Endothelial cell of umbilical vein (primary cell): ENCODE measurements at regions not wholly inside any gene's neighbourhood (a gene's known extent, or its start where the extent isn't known, plus 50 kb on each side); places are given as distances from the start of the nearest gene placed in this dataset.

Experiments used
- POLR2A ChIP-seq: IDR thresholded peaks from 2 replicates; pipeline ENCODE4 v1.6.1; 2012; ENCODE audit warnings: low read depth, mild to moderate bottlenecking, control low read depth, low read length
- TF ChIP-seq, protein P1 (sequence below), 2 donors: IDR thresholded peaks; 1 replicate in 1 of 2; 2 replicates in 1 of 2; pipeline ENCODE4 v1.5.1; 2011; ENCODE audit warnings: low read length in 2 of 2, mild to moderate bottlenecking in 2 of 2, moderate library complexity in 2 of 2, control low read depth in 1 of 2, inconsistent platforms in 1 of 2, low read depth in 1 of 2; ENCODE audit not compliant: insufficient read depth in 1 of 2; ENCODE audit errors: extremely low read depth in 1 of 2

DNA sequence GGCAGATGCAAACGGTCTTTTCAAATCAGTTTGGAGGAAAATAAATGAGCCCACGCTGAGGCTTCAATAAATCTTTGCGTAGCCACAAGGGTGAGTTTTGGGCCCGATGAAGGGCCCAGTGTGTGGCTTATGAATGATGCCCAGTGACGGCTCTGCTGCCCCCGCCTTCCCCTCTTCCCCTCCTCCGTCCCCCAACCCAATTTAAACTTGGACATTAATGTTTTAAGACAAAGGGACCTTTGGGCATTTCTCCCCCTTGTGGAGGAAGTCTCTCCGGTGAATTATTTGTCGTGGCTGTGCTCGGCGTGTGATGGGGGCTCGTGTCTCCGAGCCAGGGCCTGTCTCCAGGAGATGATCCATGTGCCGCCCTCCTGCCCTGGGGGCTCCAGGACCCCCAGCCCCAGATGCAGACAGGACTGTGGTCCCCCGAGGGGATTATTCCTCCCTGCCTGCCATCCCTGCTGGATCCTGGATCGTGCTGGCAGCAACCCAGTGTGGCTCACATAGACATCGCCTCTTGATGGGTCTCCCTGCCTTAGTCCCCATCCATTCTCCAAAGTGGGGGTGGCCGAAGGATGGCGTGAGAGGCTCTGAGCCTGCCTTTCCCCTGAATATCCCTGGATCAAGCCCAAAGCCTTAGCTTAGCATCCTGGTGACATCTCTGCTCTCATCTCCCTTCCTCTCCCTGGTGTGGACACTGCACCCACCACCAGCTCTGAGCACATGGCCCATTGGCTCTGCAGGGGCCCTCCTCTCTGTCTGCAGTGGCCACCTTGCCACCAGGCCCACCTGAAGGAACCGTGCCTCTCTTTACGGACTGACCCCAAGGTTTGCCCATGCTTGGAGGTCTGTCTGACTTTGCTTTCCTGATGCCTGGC, 56.4 kb downstream of the SMIM38 start:
- TF ChIP-seq, protein P1, sequence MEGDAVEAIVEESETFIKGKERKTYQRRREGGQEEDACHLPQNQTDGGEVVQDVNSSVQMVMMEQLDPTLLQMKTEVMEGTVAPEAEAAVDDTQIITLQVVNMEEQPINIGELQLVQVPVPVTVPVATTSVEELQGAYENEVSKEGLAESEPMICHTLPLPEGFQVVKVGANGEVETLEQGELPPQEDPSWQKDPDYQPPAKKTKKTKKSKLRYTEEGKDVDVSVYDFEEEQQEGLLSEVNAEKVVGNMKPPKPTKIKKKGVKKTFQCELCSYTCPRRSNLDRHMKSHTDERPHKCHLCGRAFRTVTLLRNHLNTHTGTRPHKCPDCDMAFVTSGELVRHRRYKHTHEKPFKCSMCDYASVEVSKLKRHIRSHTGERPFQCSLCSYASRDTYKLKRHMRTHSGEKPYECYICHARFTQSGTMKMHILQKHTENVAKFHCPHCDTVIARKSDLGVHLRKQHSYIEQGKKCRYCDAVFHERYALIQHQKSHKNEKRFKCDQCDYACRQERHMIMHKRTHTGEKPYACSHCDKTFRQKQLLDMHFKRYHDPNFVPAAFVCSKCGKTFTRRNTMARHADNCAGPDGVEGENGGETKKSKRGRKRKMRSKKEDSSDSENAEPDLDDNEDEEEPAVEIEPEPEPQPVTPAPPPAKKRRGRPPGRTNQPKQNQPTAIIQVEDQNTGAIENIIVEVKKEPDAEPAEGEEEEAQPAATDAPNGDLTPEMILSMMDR (IDR thresholded peaks at IDR 0.05; ENCODE audit: extremely low read depth in 1 of 2, insufficient read depth in 1 of 2, low read depth in 1 of 2, low read length in 2 of 2) = no peak
- TF ChIP-seq POLR2A = no peak
